A549 (cell line): ENCODE measurements at regions not wholly inside any gene's neighbourhood (a gene's known extent, or its start where the extent isn't known, plus 50 kb on each side); places are given as distances from the start of the nearest gene placed in this dataset.

Experiments
- ATAC-seq, 2 experiments: fragments of 200-7000 bp in 1 of 2; fragments of >200 bp in 1 of 2; cut with Nextera tagmentation in 1 of 2; cut with Tn5 transposase in 1 of 2; 3 replicates each; pipeline versions ENCODE4 v1.8.0 to v1.9.1; 2018 to 2020; ENCODE audit warnings: mild to moderate bottlenecking in 1 of 2, moderate library complexity in 1 of 2
- CTCF ChIA-PET: fragments of 300-600 bp; sonication (Branson Sonifier 250); formaldehyde crosslinking; extraction: SDS; loops from one replicate; lab custom pipeline; 2021; ENCODE audit warnings: antibody characterized with exemption, inconsistent platforms; lab: Yijun Ruan, JAX
- POLR2A ChIA-PET: fragments of 350-600 bp; formaldehyde crosslinking; extraction: SDS; loops from one replicate; lab custom pipeline; 2021; ENCODE audit warnings: antibody characterized with exemption, inconsistent platforms; lab: Yijun Ruan, JAX
- DNase-seq, 2 experiments: peaks; one replicate each; pipeline versions ENCODE4 v3.0.0 to v3.0.0-alpha.2; 2011 to 2016; ENCODE audit warnings: low read depth in 1 of 2, low spot score in 1 of 2
- FAIRE-seq: peaks from 2 replicates; lab custom pipeline; 2011; peaks lifted over from hg19 to GRCh38; lab: Jason Lieb, UNC
- H3K27ac ChIP-seq, 2 experiments: fragments of >200 bp; sonication (Bioruptor Twin); formaldehyde crosslinking; 3 replicates each; pipeline ENCODE4 v1.5.1; 2016 to 2017
- H3K4me1 ChIP-seq: fragments of >200 bp; sonication (Bioruptor Twin); formaldehyde crosslinking; 3 replicates; pipeline ENCODE4 v1.6.1; 2016
- H3K4me2 ChIP-seq: fragments of >200 bp; sonication (Bioruptor Twin); formaldehyde crosslinking; 3 replicates; pipeline ENCODE4 v1.6.1; 2016
- H3K4me3 ChIP-seq: fragments of >200 bp; sonication (Bioruptor Twin); formaldehyde crosslinking; 3 replicates; pipeline ENCODE4 v1.5.1; 2016
- H3K9me3 ChIP-seq: fragments of >200 bp; sonication (Bioruptor Twin); formaldehyde crosslinking; 3 replicates; pipeline ENCODE4 v1.6.1; 2016
- BCL3 ChIP-seq: fragments of >200 bp; sonication (Bioruptor Twin); formaldehyde crosslinking; IDR thresholded peaks from 3 replicates; pipeline ENCODE4 v1.6.1; 2016
- BHLHE40 ChIP-seq: IDR thresholded peaks from 2 replicates; pipeline ENCODE4 v1.6.1; 2012; ENCODE audit warnings: low read depth, low read length, inconsistent platforms
- CBX2 ChIP-seq: fragments of 200-600 bp; sonication (generic); IDR thresholded peaks from 2 replicates; pipeline ENCODE4 v1.6.1; 2016; ENCODE audit warnings: low read depth, mild to moderate bottlenecking, borderline replicate concordance
- CEBPB ChIP-seq, 2 experiments: fragments of >200 bp in 1 of 2; sonication (Bioruptor Twin) in 1 of 2; formaldehyde crosslinking in 1 of 2; IDR thresholded peaks; 2 replicates each; pipeline ENCODE4 v1.6.1; 2012 to 2016
- EHF ChIP-seq: fragments of 250-450 bp; sonication (Bioruptor Pico); IDR thresholded peaks from 2 replicates; pipeline ENCODE4 v1.5.0; 2020; ENCODE audit warnings: mild to moderate bottlenecking
- EHMT2 ChIP-seq: fragments of 200-600 bp; sonication (generic); IDR thresholded peaks from 2 replicates; pipeline ENCODE4 v1.6.1; 2016; ENCODE audit warnings: antibody characterized with exemption, low read depth, mild to moderate bottlenecking, moderate library complexity
- ELK1 ChIP-seq: fragments of 150-350 bp; IDR thresholded peaks from 2 replicates; pipeline ENCODE4 v1.6.1; 2014; ENCODE audit warnings: low read depth, mild to moderate bottlenecking, low read length
- EP300 ChIP-seq, 2 experiments: fragments of >200 bp; sonication (Bioruptor Twin); formaldehyde crosslinking; IDR thresholded peaks; 2 replicates in 1 of 2; 3 replicates in 1 of 2; pipeline ENCODE4 v1.6.1; 2016 to 2017
- ESRRA ChIP-seq: fragments of 150-350 bp; IDR thresholded peaks from 2 replicates; pipeline ENCODE4 v1.6.1; 2014; ENCODE audit warnings: mild to moderate bottlenecking, low read length, borderline replicate concordance
- FOSB ChIP-seq: fragments of 250-450 bp; sonication (Bioruptor Pico); IDR thresholded peaks from 2 replicates; pipeline ENCODE4 v1.5.0; 2020; ENCODE audit warnings: mild to moderate bottlenecking, moderate library complexity
- FOSL2 ChIP-seq, 2 experiments: fragments of 450-650 bp in 1 of 2; fragments of >200 bp in 1 of 2; sonication (Bioruptor Twin) in 1 of 2; formaldehyde crosslinking; IDR thresholded peaks; 2 replicates each; pipeline versions ENCODE4 v1.5.0 to v1.6.1; 2016 to 2020; ENCODE audit warnings: mild to moderate bottlenecking in 1 of 2, moderate library complexity in 1 of 2
- HOXB13 ChIP-seq: fragments of 250-450 bp; sonication (Bioruptor Pico); IDR thresholded peaks from 2 replicates; pipeline ENCODE4 v1.5.0; 2020; ENCODE audit warnings: low read depth, mild to moderate bottlenecking, moderate library complexity
- JUN ChIP-seq, 2 experiments: fragments of >200 bp; sonication (Bioruptor Twin); formaldehyde crosslinking; IDR thresholded peaks; 2 replicates in 1 of 2; 3 replicates in 1 of 2; pipeline ENCODE4 v1.6.1; 2016 to 2017
- NPAS2 ChIP-seq: fragments of 250-450 bp; sonication (Bioruptor Pico); IDR thresholded peaks from 2 replicates; pipeline ENCODE4 v1.8.0; 2022; ENCODE audit warnings: mild to moderate bottlenecking, moderate library complexity, borderline replicate concordance
- POLR2AphosphoS2 ChIP-seq: conservative IDR thresholded peaks from 2 replicates; pipeline ENCODE4 v1.6.1; 2012; ENCODE audit warnings: low read length, improper control_type of control experiment, inconsistent platforms
- RFX5 ChIP-seq: fragments of 450-650 bp; IDR thresholded peaks from 2 replicates; pipeline ENCODE4 v1.7.1; 2014; ENCODE audit warnings: antibody characterized with exemption, mild to moderate bottlenecking, moderate library complexity
- RNF2 ChIP-seq: fragments of 200-600 bp; sonication (generic); IDR thresholded peaks from 2 replicates; pipeline ENCODE4 v1.6.1; 2016; ENCODE audit warnings: low read depth, mild to moderate bottlenecking, antibody characterized with exemption, moderate library complexity, borderline replicate concordance
- ZSCAN20 ChIP-seq: fragments of 250-450 bp; sonication (Bioruptor Pico); IDR thresholded peaks from 2 replicates; pipeline ENCODE4 v1.8.0; 2022; ENCODE audit warnings: mild to moderate bottlenecking, moderate library complexity
- WGBS: methylation state at CpG from one replicate; pipeline ENCODE4 v1.1.6; 2017; ENCODE audit errors: missing lambda C conversion rate; 5-methylcytosine and 5-hydroxymethylcytosine counted together

- TF ChIP-seq CEBPB (IDR thresholded peaks at IDR 0.05): no peak
- no peak for TF ChIP-seq HOXB13 (CRISPR knock-in tag)
- TF ChIP-seq BHLHE40: no peak
- TF ChIP-seq ZSCAN20: no peak
- TF ChIP-seq BCL3: no peak
- no peak for TF ChIP-seq ESRRA
- TF ChIP-seq JUN (IDR thresholded peaks at IDR 0.05): no peak
- TF ChIP-seq FOSB: no peak
- no peak for TF ChIP-seq EP300 (IDR thresholded peaks at IDR 0.05)
These were observed 1422.9 kb downstream of the TBC1D22A start (continued) for GRCh38 chr22:48185071-48186055.

- CTCF ChIA-PET: no interaction called here
- DNase-seq: no peak
- FAIRE-seq: no peak
- H3K4me1 ChIP-seq: peaks cover 8% of the 10 kb centered on the region
- no peak overlapping the region for H3K4me2 ChIP-seq
- no peak overlapping the region for H3K4me3 ChIP-seq
- POLR2A ChIA-PET: no interaction called here
- WGBS: 83% methylated on average over 15 of the region's 25 CpGs
- no peak overlapping the region for H3K27ac ChIP-seq
- H3K9me3 ChIP-seq: no peaks in the 10 kb centered on the region
- ATAC-seq: no peak
- TF ChIP-seq RFX5 (no peak), NPAS2 (CRISPR knock-in tag) (no peak), POLR2AphosphoS2 (no peak), EHF (CRISPR knock-in tag) (no peak), ELK1 (no peak), EHMT2 (no peak), FOSL2 (IDR thresholded peaks at IDR 0.05) (no peak), FOSL2 (CRISPR knock-in tag; IDR thresholded peaks at IDR 0.05) (no peak)
These were observed 1420.7 kb downstream of the TBC1D22A start for GRCh38 chr22:48182846-48183805.

- no peak for TF ChIP-seq ELK1
- no peak for TF ChIP-seq RNF2
- no peak for TF ChIP-seq CBX2
- TF ChIP-seq BCL3: no peak
- no peak for TF ChIP-seq JUN (IDR thresholded peaks at IDR 0.05)
- TF ChIP-seq, all 56 proteins: peak for 0
- no peaks in the 10 kb centered on the region for H3K9me3 ChIP-seq
- no peaks in the 10 kb centered on the region for H3K4me1 ChIP-seq
- ChIA-PET CTCF (no interaction called here), POLR2A (no interaction called here)
- no peak for DNase-seq
- no peak overlapping the region for H3K4me2 ChIP-seq
- ATAC-seq: no peak
- no peak overlapping the region for H3K4me3 ChIP-seq
- 72% methylated on average over 5 of the region's 5 CpGs for WGBS
- no peak for FAIRE-seq
- no peak overlapping the region for H3K27ac ChIP-seq
These were observed 1419.6 kb downstream of the TBC1D22A start for GRCh38 chr22:48182031-48182430.
